SK-N-SH treated with all-trans-retinoic acid at 6 μM for 48 hours (cell line): ENCODE measurements at regions not wholly inside any gene's neighbourhood (a gene's known extent, or its start where the extent isn't known, plus 50 kb on each side); places are given as distances from the start of the nearest gene placed in this dataset.

Source experiments
- ATAC-seq: fragments of 200-7000 bp; cut with Tn5 transposase; 3 replicates; pipeline ENCODE4 v1.9.1; 2020; ENCODE audit warnings: mild to moderate bottlenecking, moderate library complexity
- BACH2 ChIP-seq: fragments of 250-450 bp; sonication (Bioruptor Pico); IDR thresholded peaks from 2 replicates; pipeline ENCODE4 v1.9.0; 2021; ENCODE audit warnings: mild to moderate bottlenecking, borderline replicate concordance
- CREB5 ChIP-seq: fragments of 250-450 bp; sonication (Bioruptor Pico); IDR thresholded peaks from 2 replicates; pipeline ENCODE4 v1.5.1; 2020; ENCODE audit warnings: low read depth, mild to moderate bottlenecking, moderate library complexity
- CSDC2 ChIP-seq: fragments of 250-450 bp; sonication (Bioruptor Pico); IDR thresholded peaks from 2 replicates; pipeline ENCODE4 v1.5.0; 2020; ENCODE audit warnings: mild to moderate bottlenecking, moderate library complexity
- CSRNP3 ChIP-seq: fragments of 250-450 bp; sonication (Bioruptor Pico); IDR thresholded peaks from 2 replicates; pipeline ENCODE4 v1.5.1; 2021; ENCODE audit warnings: mild to moderate bottlenecking, moderate library complexity
- ESRRG ChIP-seq: fragments of 250-450 bp; sonication (Bioruptor Pico); IDR thresholded peaks from 2 replicates; pipeline ENCODE4 v1.6.1; 2021; ENCODE audit warnings: mild to moderate bottlenecking
- ISL1 ChIP-seq: fragments of 250-450 bp; sonication (Bioruptor Pico); IDR thresholded peaks from 2 replicates; pipeline ENCODE4 v2.1.2; 2022; ENCODE audit warnings: mild to moderate bottlenecking, moderate library complexity
- OSR1 ChIP-seq: fragments of 250-450 bp; sonication (Bioruptor Pico); IDR thresholded peaks from 2 replicates; pipeline ENCODE4 v1.8.0; 2022; ENCODE audit warnings: moderate library complexity, mild to moderate bottlenecking, inconsistent platforms
- POU6F1 ChIP-seq: fragments of 250-450 bp; sonication (Bioruptor Pico); IDR thresholded peaks from 2 replicates; pipeline ENCODE4 v1.8.0; 2021; ENCODE audit warnings: low read depth, mild to moderate bottlenecking, moderate library complexity, borderline replicate concordance
- PPARA ChIP-seq: fragments of 250-450 bp; sonication (Bioruptor Pico); IDR thresholded peaks from 2 replicates; pipeline ENCODE4 v1.5.0; 2020; ENCODE audit warnings: mild to moderate bottlenecking, borderline replicate concordance
- RARB ChIP-seq: fragments of 250-450 bp; sonication (Bioruptor Pico); IDR thresholded peaks from 2 replicates; pipeline ENCODE4 v1.8.0; 2021; ENCODE audit warnings: mild to moderate bottlenecking, moderate library complexity
- SNAI2 ChIP-seq: fragments of 250-450 bp; sonication (Bioruptor Pico); IDR thresholded peaks from 2 replicates; pipeline ENCODE4 v1.5.0; 2020; ENCODE audit warnings: mild to moderate bottlenecking, moderate library complexity
- TCF4 ChIP-seq: fragments of 250-450 bp; sonication (Bioruptor Pico); IDR thresholded peaks from 2 replicates; pipeline ENCODE4 v1.8.0; 2021; ENCODE audit warnings: mild to moderate bottlenecking, moderate library complexity, borderline replicate concordance
- TOX ChIP-seq: fragments of 250-450 bp; sonication (Bioruptor Pico); IDR thresholded peaks from 2 replicates; pipeline ENCODE4 v1.8.0; 2021; ENCODE audit warnings: mild to moderate bottlenecking, moderate library complexity, borderline replicate concordance
- TSHZ2 ChIP-seq: fragments of 250-450 bp; sonication (Bioruptor Pico); IDR thresholded peaks from 2 replicates; pipeline ENCODE4 v1.5.0; 2020; ENCODE audit warnings: mild to moderate bottlenecking, moderate library complexity
- ZC3H10 ChIP-seq: fragments of 250-450 bp; sonication (Bioruptor Pico); IDR thresholded peaks from 2 replicates; pipeline ENCODE4 v1.5.1; 2021; ENCODE audit warnings: mild to moderate bottlenecking, moderate library complexity
- ZFP3 ChIP-seq: fragments of 250-450 bp; sonication (Bioruptor Pico); IDR thresholded peaks from 2 replicates; pipeline ENCODE4 v1.5.0; 2020; ENCODE audit warnings: mild to moderate bottlenecking, moderate library complexity
- ZFP30 ChIP-seq: fragments of 450-650 bp; formaldehyde crosslinking; IDR thresholded peaks from 2 replicates; pipeline ENCODE4 v1.5.0; 2022; ENCODE audit warnings: mild to moderate bottlenecking, moderate library complexity
- ZNF565 ChIP-seq: fragments of 450-650 bp; formaldehyde crosslinking; conservative IDR thresholded peaks from 2 replicates; pipeline ENCODE4 v1.5.0; 2020; ENCODE audit warnings: low read depth, mild to moderate bottlenecking, moderate library complexity
- ZNF70 ChIP-seq: fragments of 450-650 bp; formaldehyde crosslinking; IDR thresholded peaks from 2 replicates; pipeline ENCODE4 v1.5.0; 2020; ENCODE audit warnings: mild to moderate bottlenecking, moderate library complexity

GRCh38 chr1:239843541-239843940, 248.1 kb upstream of the FMN2 start (continued):
- no peak for TF ChIP-seq TSHZ2 (CRISPR knock-in tag)
- TF ChIP-seq CSRNP3 = no peak
- no peak for TF ChIP-seq BACH2 (CRISPR knock-in tag)
- no peak for TF ChIP-seq ESRRG (CRISPR knock-in tag)

- no peak for ATAC-seq
Observed at GRCh38 chr1:239844833-239845232, 246.8 kb upstream of the FMN2 start.

GRCh38 chr1:239854922-239855321, 236.8 kb upstream of the FMN2 start:
- TF ChIP-seq CSDC2 (CRISPR knock-in tag) = no peak
- no peak for TF ChIP-seq TCF4 (CRISPR knock-in tag)
- TF ChIP-seq CREB5 (CRISPR knock-in tag) = no peak
- no peak for TF ChIP-seq ZFP30 (CRISPR knock-in tag)
- TF ChIP-seq OSR1 (CRISPR knock-in tag) = no peak
- no peak for ATAC-seq

More at GRCh38 chr1:239844833-239845232, 246.8 kb upstream of the FMN2 start:
- TF ChIP-seq POU6F1 (CRISPR knock-in tag) (no peak), TSHZ2 (CRISPR knock-in tag) (no peak), TOX (no peak), CSDC2 (CRISPR knock-in tag) (no peak), OSR1 (CRISPR knock-in tag) (no peak), ZNF565 (CRISPR knock-in tag) (no peak), ESRRG (CRISPR knock-in tag) (no peak), BACH2 (CRISPR knock-in tag) (no peak), SNAI2 (CRISPR knock-in tag) (no peak), ZFP3 (CRISPR knock-in tag) (no peak), ISL1 (no peak), RARB (CRISPR knock-in tag) (no peak), PPARA (CRISPR knock-in tag) (no peak)

GRCh38 chr1:239856067-239856466, 235.6 kb upstream of the FMN2 start:
- ATAC-seq = no peak
- TF ChIP-seq OSR1 (CRISPR knock-in tag) = no peak
- no peak for TF ChIP-seq POU6F1 (CRISPR knock-in tag)
- TF ChIP-seq TOX = no peak
- no peak for TF ChIP-seq TSHZ2 (CRISPR knock-in tag)
- no peak for TF ChIP-seq ZNF70
- no peak for TF ChIP-seq CSDC2 (CRISPR knock-in tag)
- TF ChIP-seq SNAI2 (CRISPR knock-in tag) = no peak
- no peak for TF ChIP-seq CREB5 (CRISPR knock-in tag)
- no peak for TF ChIP-seq ISL1
- no peak for TF ChIP-seq ZFP3 (CRISPR knock-in tag)
- no peak for TF ChIP-seq ZC3H10
